HepG2 (cell line): ENCODE measurements at regions not wholly inside any gene's neighbourhood (a gene's known extent, or its start where the extent isn't known, plus 50 kb on each side); places are given as distances from the start of the nearest gene placed in this dataset.
"Not testable (repeated sequence)": the region's sequence is repeated elsewhere in the genome, so short reads cannot be mapped to it uniquely, and the experiment has no call there.

Experiments used
- ATAC-seq: fragments of 200-7000 bp; cut with Tn5 transposase; 3 replicates; pipeline ENCODE4 v1.9.1; 2020; ENCODE audit warnings: mild to moderate bottlenecking, moderate library complexity
- BruUV-seq: library from RNA; stranded (reverse); fragments of 400-500 nt; replicated peaks from 2 replicates; lab custom pipeline; 2021; lab: Mats Ljungman, UMichigan
- CTCF ChIA-PET: fragments of 300-600 bp; formaldehyde crosslinking; extraction: SDS; loops from one replicate; lab custom pipeline; 2021; ENCODE audit warnings: low total read pairs, inconsistent platforms, low intra/inter-chr PET ratio; lab: Yijun Ruan, JAX
- POLR2A ChIA-PET: fragments of 350-600 bp; sonication (Branson Sonifier 250); formaldehyde crosslinking; loops from one replicate; lab custom pipeline; 2020; ENCODE audit warnings: antibody characterized with exemption, inconsistent platforms; lab: Yijun Ruan, JAX
- DNase-seq: peaks from one replicate; pipeline ENCODE4 v3.0.0-alpha.2; 2015; ENCODE audit warnings: low spot score
- FAIRE-seq: peaks from 3 replicates; lab custom pipeline; 2011; peaks lifted over from hg19 to GRCh38; lab: Jason Lieb, UNC
- H2AFZ ChIP-seq: one replicate; pipeline ENCODE4 v1.6.1; 2011; ENCODE audit warnings: low read length, inconsistent platforms
- H3K27ac ChIP-seq: fragments of 300-600 bp; 3 replicates; pipeline ENCODE4 v1.8.0; 2011; ENCODE audit warnings: mixed run types, mild to moderate bottlenecking, mixed read lengths, low read length, inconsistent platforms; ENCODE audit not compliant: insufficient read depth; ENCODE audit errors: extremely low read length
- H3K27me3 ChIP-seq, 2 experiments: fragments of 200-600 bp in 1 of 2; 2 replicates in 1 of 2; 3 replicates in 1 of 2; pipeline versions ENCODE4 v1.6.0 to v1.8.0; 2011; ENCODE audit warnings: low read length in 2 of 2, mild to moderate bottlenecking in 2 of 2, moderate library complexity in 2 of 2, inconsistent platforms in 1 of 2; ENCODE audit not compliant: insufficient read depth in 2 of 2, control insufficient read depth in 1 of 2
- H3K36me3 ChIP-seq, 2 experiments: fragments of 200-600 bp in 1 of 2; replicated peaks in 1 of 2; 2 replicates in 1 of 2; 3 replicates in 1 of 2; pipeline versions ENCODE4 v1.5.1 to v1.8.0; 2011; ENCODE audit warnings: low read length in 2 of 2, inconsistent platforms in 1 of 2; ENCODE audit not compliant: insufficient read depth in 2 of 2, control insufficient read depth in 1 of 2
- H3K4me1 ChIP-seq: 2 replicates; pipeline ENCODE4 v1.5.1; 2012; ENCODE audit warnings: low read length, inconsistent platforms; ENCODE audit not compliant: insufficient read depth
- H3K4me2 ChIP-seq: 2 replicates; pipeline ENCODE4 v1.6.0; 2011; ENCODE audit warnings: low read depth, low read length, inconsistent platforms
- H3K4me3 ChIP-seq, 3 experiments: fragments of 200-600 bp in 1 of 3; sonication (generic), shearing (Covaris generic) in 1 of 3; replicated peaks in 1 of 3; 2 replicates each; pipeline ENCODE4 v1.5.1; 2011 to 2016; ENCODE audit warnings: low read length in 3 of 3, inconsistent platforms in 2 of 3, low read depth in 2 of 3, mild to moderate bottlenecking in 2 of 3, control low read depth in 1 of 3, mixed read lengths in 1 of 3; ENCODE audit not compliant: insufficient read depth in 1 of 3
- H3K79me2 ChIP-seq: one replicate; pipeline ENCODE4 v1.6.1; 2011; ENCODE audit warnings: low read length, inconsistent platforms; ENCODE audit not compliant: insufficient read depth
- H3K9ac ChIP-seq: 2 replicates; pipeline ENCODE4 v1.6.0; 2011; ENCODE audit warnings: mild to moderate bottlenecking, low read depth, low read length, inconsistent platforms; ENCODE audit not compliant: insufficient read depth
- H3K9me3 ChIP-seq: 2 replicates; pipeline ENCODE4 v1.5.1; 2012; ENCODE audit warnings: mild to moderate bottlenecking, low read length
- H4K20me1 ChIP-seq: 2 replicates; pipeline ENCODE4 v1.6.0; 2011; ENCODE audit warnings: inconsistent platforms, mild to moderate bottlenecking, low read length, moderate library complexity; ENCODE audit not compliant: insufficient read depth
- FUBP1 ChIP-seq: sonication (generic); formaldehyde crosslinking; IDR thresholded peaks from 2 replicates; pipeline ENCODE4 v1.5.1; 2020; ENCODE audit warnings: missing genetic modification reagents, mild to moderate bottlenecking, borderline replicate concordance
- NR2C2 ChIP-seq: sonication (generic); formaldehyde crosslinking; IDR thresholded peaks from 2 replicates; pipeline ENCODE4 v1.4.0; 2020; ENCODE audit warnings: missing genetic modification reagents, mild to moderate bottlenecking, moderate library complexity, borderline replicate concordance
- ZNF317 ChIP-seq: sonication (generic); formaldehyde crosslinking; IDR thresholded peaks from 2 replicates; pipeline ENCODE4 v1.5.0; 2020; ENCODE audit warnings: mild to moderate bottlenecking, missing genetic modification reagents
- ZNF709 ChIP-seq: sonication (generic); formaldehyde crosslinking; IDR thresholded peaks from 2 replicates; pipeline ENCODE4 v1.5.0; 2020; ENCODE audit warnings: mild to moderate bottlenecking, missing genetic modification reagents
- WGBS: methylation state at CpG from one replicate; pipeline ENCODE4 v1.1.6; 2017; ENCODE audit warnings: low lambda C conversion rate; 5-methylcytosine and 5-hydroxymethylcytosine counted together
- in situ Hi-C: cut with HindIII; loops from 2 replicates; pipeline ENCODE4 v1.10.0; 2017; ENCODE audit warnings: low pct_unique_long_range_greater_than_20kb; ENCODE audit not compliant: extremely low pct_ligation_motif_present
- intact Hi-C: fragments of 100-400 bp; cut with micrococcal nuclease; formaldehyde crosslinking; loops from one replicate; pipeline ENCODE4 v1.10.0; 2022; ENCODE audit not compliant: unreplicated experiment

GRCh38 chr11:110349138-110349996 lies 53.0 kb upstream of the RDX start:
- POLR2A ChIA-PET, result no interaction called here
- H3K27ac ChIP-seq, result no peak overlapping the region
- ATAC-seq, result no peak
- 74% methylated on average over 7 of the region's 7 CpGs for WGBS
- no peaks in the 10 kb centered on the region for H3K27me3 ChIP-seq
- H3K36me3 ChIP-seq, result no peaks in the 10 kb centered on the region
- intact Hi-C loops (no loop called here), in situ Hi-C loops (no loop called here)
- H3K4me3 ChIP-seq, result no peak overlapping the region
- CTCF ChIA-PET, result no interaction called here
- no peaks in the 10 kb centered on the region for H4K20me1 ChIP-seq
- no TSS peak for BruUV-seq
- H3K79me2 ChIP-seq, result no peaks in the 10 kb centered on the region
- DNase-seq, result no peak
- no peak overlapping the region for H3K4me2 ChIP-seq
- no peaks in the 10 kb centered on the region for H3K9me3 ChIP-seq
- TF ChIP-seq ZNF317 (CRISPR knock-in tag) (no peak), ZNF709 (no peak), NR2C2 (CRISPR knock-in tag) (no peak), FUBP1 (CRISPR knock-in tag) (no peak)
- no peak for FAIRE-seq
- no peak overlapping the region for H3K9ac ChIP-seq
- no peak overlapping the region for H2AFZ ChIP-seq
- peaks cover 9% of the 10 kb centered on the region; the same call in 1 of the 2 replicates for H3K4me1 ChIP-seq

DNA sequence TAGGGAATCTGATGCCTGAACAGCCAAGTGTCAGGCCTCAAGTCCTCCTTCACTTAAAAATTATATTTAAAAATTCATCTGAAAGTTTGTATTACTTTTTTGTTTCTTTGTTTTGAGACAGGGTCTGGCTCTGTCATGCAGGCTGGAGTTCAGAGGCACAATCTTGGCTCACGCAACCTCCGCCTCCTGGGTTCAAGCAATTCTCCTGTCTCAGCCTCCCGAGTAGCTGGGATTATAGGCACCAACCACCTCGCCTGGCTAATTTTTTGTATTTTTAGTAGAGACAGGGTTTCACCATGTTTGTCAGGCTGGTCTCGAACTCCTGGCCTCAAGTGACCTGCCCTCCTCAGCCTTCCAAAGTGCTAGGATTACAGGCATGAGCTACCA lies 53.6 kb upstream of the RDX start:
- H3K9me3 ChIP-seq, H3K27ac ChIP-seq, H3K36me3 ChIP-seq, BruUV-seq, H3K4me3 ChIP-seq, FAIRE-seq, ATAC-seq, CTCF ChIA-PET, in situ Hi-C loops, H3K4me2 ChIP-seq, DNase-seq, H3K79me2 ChIP-seq, H4K20me1 ChIP-seq, intact Hi-C loops, H3K27me3 ChIP-seq, POLR2A ChIA-PET, H2AFZ ChIP-seq, H3K9ac ChIP-seq: not testable (repeated sequence)
- peaks cover 14% of the 10 kb centered on the region for H3K4me1 ChIP-seq
- 61% methylated on average over 5 of the region's 5 CpGs for WGBS
